Caco-2 (cell line): ENCODE measurements at regions not wholly inside any gene's neighbourhood (a gene's known extent, or its start where the extent isn't known, plus 50 kb on each side); places are given as distances from the start of the nearest gene placed in this dataset.

Experiments
- BruUV-seq: library from RNA; stranded (reverse); fragments of 400-500 nt; replicated peaks from 2 replicates; lab custom pipeline; 2021; lab: Mats Ljungman, UMichigan
- CTCF ChIA-PET: fragments of 300-600 bp; sonication (Branson Sonifier 250); formaldehyde crosslinking; loops from one replicate; lab custom pipeline; 2022; ENCODE audit warnings: antibody characterized with exemption; lab: Charles Lee
- POLR2A ChIA-PET: fragments of 300-600 bp; sonication (Branson Sonifier 250); formaldehyde crosslinking; loops from one replicate; lab custom pipeline; 2022; ENCODE audit warnings: antibody characterized with exemption; lab: Charles Lee
- DNase-seq, 2 experiments: peaks; one replicate each; pipeline versions ENCODE4 v3.0.0 to v3.0.0-alpha.2; 2020 to 2022
- H3K27me3 ChIP-seq: replicated peaks from 2 replicates; pipeline ENCODE4 v1.6.0; 2011; ENCODE audit warnings: low read length; ENCODE audit not compliant: control insufficient read depth, insufficient read depth
- H3K36me3 ChIP-seq: 2 replicates; pipeline ENCODE4 v1.5.1; 2011; ENCODE audit warnings: low read length; ENCODE audit not compliant: control insufficient read depth, insufficient read depth
- H3K4me1 ChIP-seq: fragments of 250-450 bp; sonication (Bioruptor Pico); 2 replicates; pipeline ENCODE4 v1.5.1; 2020; ENCODE audit warnings: mild to moderate bottlenecking
- H3K4me3 ChIP-seq: 2 replicates; pipeline ENCODE4 v1.5.1; 2011; ENCODE audit warnings: low read depth, mild to moderate bottlenecking, control low read depth, low read length
- H3K9me3 ChIP-seq: fragments of 250-450 bp; sonication (Bioruptor Pico); 2 replicates; pipeline ENCODE4 v1.5.1; 2020; ENCODE audit warnings: mild to moderate bottlenecking, moderate library complexity
- H3K27ac Mint-ChIP-seq: one replicate; pipeline ENCODE4 v1.8.0; 2022; ENCODE audit warnings: mixed read lengths; ENCODE audit not compliant: unreplicated experiment
- H3K27me3 Mint-ChIP-seq: one replicate; pipeline ENCODE4 v1.8.0; 2022; ENCODE audit warnings: mixed read lengths; ENCODE audit not compliant: insufficient read depth, unreplicated experiment
- H3K36me3 Mint-ChIP-seq: one replicate; pipeline ENCODE4 v1.8.0; 2022; ENCODE audit warnings: mild to moderate bottlenecking, mixed read lengths; ENCODE audit not compliant: insufficient read depth, unreplicated experiment
- H3K4me1 Mint-ChIP-seq: one replicate; pipeline ENCODE4 v1.8.0; 2022; ENCODE audit warnings: low read depth, mixed read lengths; ENCODE audit not compliant: unreplicated experiment
- H3K4me3 Mint-ChIP-seq: one replicate; pipeline ENCODE4 v1.8.0; 2022; ENCODE audit warnings: mild to moderate bottlenecking, moderate library complexity, mixed read lengths; ENCODE audit not compliant: unreplicated experiment
- H3K9me3 Mint-ChIP-seq: one replicate; pipeline ENCODE4 v1.8.0; 2022; ENCODE audit warnings: mixed read lengths; ENCODE audit not compliant: unreplicated experiment
- CTCF ChIP-seq, 2 experiments: fragments of 200-600 bp in 1 of 2; IDR thresholded peaks; 1 replicate in 1 of 2; 2 replicates in 1 of 2; pipeline versions ENCODE4 v1.5.1 to v1.8.0; 2011 to 2022; ENCODE audit warnings: antibody characterized with exemption in 1 of 2, control low read depth in 1 of 2, inconsistent platforms in 1 of 2, low read depth in 1 of 2, low read length in 1 of 2, mild to moderate bottlenecking in 1 of 2, moderate library complexity in 1 of 2; ENCODE audit not compliant: insufficient read depth in 1 of 2, severe bottlenecking in 1 of 2, unreplicated experiment in 1 of 2
- intact Hi-C: fragments of 100-400 bp; cut with micrococcal nuclease; formaldehyde crosslinking; loops from one replicate; pipeline ENCODE4 v1.10.0; 2022; ENCODE audit not compliant: unreplicated experiment

GRCh38 chr5:135710045-135710675, 124.3 kb upstream of the SLC25A48 start:
- H3K4me1 Mint-ChIP-seq, result peaks cover 6% of the 10 kb centered on the region
- ChIA-PET POLR2A (no interaction called here), CTCF (no interaction called here)
- DNase-seq, result no peak
- H3K4me3 ChIP-seq, result no peak overlapping the region
- H3K9me3 Mint-ChIP-seq, result no peaks in the 10 kb centered on the region
- H3K36me3 Mint-ChIP-seq, result no peaks in the 10 kb centered on the region
- H3K27me3 Mint-ChIP-seq, result peaks cover 18% of the 10 kb centered on the region
- H3K27ac Mint-ChIP-seq, result no peak overlapping the region
- BruUV-seq, result no TSS peak
- TF ChIP-seq CTCF (IDR thresholded peaks at IDR 0.05; ENCODE audit: insufficient read depth in 1 of 2, low read depth in 1 of 2, low read length in 1 of 2, severe bottlenecking in 1 of 2, unreplicated experiment in 1 of 2), result no peak
- intact Hi-C loops, result no loop called here
- H3K4me1 ChIP-seq, result no peaks in the 10 kb centered on the region
- no peak overlapping the region for H3K4me3 Mint-ChIP-seq
- H3K36me3 ChIP-seq, result no peaks in the 10 kb centered on the region
- H3K27me3 ChIP-seq, result no peaks in the 10 kb centered on the region
- no peaks in the 10 kb centered on the region for H3K9me3 ChIP-seq

GRCh38 chr5:135709208-135709575, 125.3 kb upstream of the SLC25A48 start:
- H3K4me1 ChIP-seq, result no peaks in the 10 kb centered on the region
- no TSS peak for BruUV-seq
- peaks cover 12% of the 10 kb centered on the region for H3K27me3 Mint-ChIP-seq
- H3K4me1 Mint-ChIP-seq, result no peaks in the 10 kb centered on the region
- no peaks in the 10 kb centered on the region for H3K36me3 ChIP-seq
- H3K27ac Mint-ChIP-seq, result no peak overlapping the region
- no peaks in the 10 kb centered on the region for H3K36me3 Mint-ChIP-seq
- no peaks in the 10 kb centered on the region for H3K27me3 ChIP-seq
- no peaks in the 10 kb centered on the region for H3K9me3 Mint-ChIP-seq
- no peak for DNase-seq
- no peak overlapping the region for H3K4me3 Mint-ChIP-seq
- TF ChIP-seq CTCF (IDR thresholded peaks at IDR 0.05; ENCODE audit: insufficient read depth in 1 of 2, low read depth in 1 of 2, low read length in 1 of 2, severe bottlenecking in 1 of 2, unreplicated experiment in 1 of 2), result no peak
- H3K9me3 ChIP-seq, result no peaks in the 10 kb centered on the region
- intact Hi-C loops, result no loop called here
- ChIA-PET CTCF (no interaction called here), POLR2A (no interaction called here)
- no peak overlapping the region for H3K4me3 ChIP-seq

GRCh38 chr5:135708481-135709207, 125.8 kb upstream of the SLC25A48 start:
- Histone ChIP-seq H3K4me3 (no peak overlapping the region), H3K9me3 (no peaks in the 10 kb centered on the region), H3K4me1 (no peaks in the 10 kb centered on the region), H3K27me3 (no peaks in the 10 kb centered on the region), H3K36me3 (no peaks in the 10 kb centered on the region)
- Mint-ChIP-seq H3K36me3 (no peaks in the 10 kb centered on the region), H3K27me3 (peaks cover 14% of the 10 kb centered on the region), H3K4me3 (no peak overlapping the region), H3K9me3 (no peaks in the 10 kb centered on the region), H3K4me1 (no peaks in the 10 kb centered on the region), H3K27ac (no peak overlapping the region)
- TF ChIP-seq CTCF (IDR thresholded peaks at IDR 0.05; ENCODE audit: insufficient read depth in 1 of 2, low read depth in 1 of 2, low read length in 1 of 2, severe bottlenecking in 1 of 2, unreplicated experiment in 1 of 2), result no peak
- BruUV-seq, result no TSS peak
- intact Hi-C loops, result no loop called here
- ChIA-PET CTCF (no interaction called here), POLR2A (no interaction called here)
- no peak for DNase-seq
